GM21447 (cell line): ENCODE measurements at regions not wholly inside any gene's neighbourhood (a gene's known extent, or its start where the extent isn't known, plus 50 kb on each side); places are given as distances from the start of the nearest gene placed in this dataset.
"Not testable (repeated sequence)": the region's sequence is repeated elsewhere in the genome, so short reads cannot be mapped to it uniquely, and the experiment has no call there.

Experiments used
- ATAC-seq: cut with Tn5 transposase; IDR thresholded peaks from one replicate; pipeline ENCODE4 v1.9.1; 2021; ENCODE audit not compliant: unreplicated experiment

GRCh38 chr13:59435024-59435423 lies 728.7 kb downstream of the DIAPH3 start:
- ATAC-seq, result no peak

- ATAC-seq, result no peak
Observed at GRCh38 chr13:59437544-59438301, 726.0 kb downstream of the DIAPH3 start.

GRCh38 chr13:59439776-59440428 lies 723.8 kb downstream of the DIAPH3 start:
- ATAC-seq, result no peak

- ATAC-seq, result not testable (repeated sequence)
Observed at GRCh38 chr13:59441068-59441467, 722.7 kb downstream of the DIAPH3 start.

- ATAC-seq, result no peak
Observed at GRCh38 chr13:59441596-59442280, 722.0 kb downstream of the DIAPH3 start.

GRCh38 chr13:59442461-59442860 lies 721.3 kb downstream of the DIAPH3 start:
- no peak for ATAC-seq

- ATAC-seq, result no peak
Observed at GRCh38 chr13:59442944-59443486, 720.7 kb downstream of the DIAPH3 start.

GRCh38 chr13:59444210-59444857 lies 719.4 kb downstream of the DIAPH3 start:
- ATAC-seq, result no peak

GRCh38 chr13:59445812-59446211 lies 717.9 kb downstream of the DIAPH3 start:
- no peak for ATAC-seq

GRCh38 chr13:59446391-59446790 lies 717.3 kb downstream of the DIAPH3 start:
- no peak for ATAC-seq

GRCh38 chr13:59447031-59447430 lies 716.7 kb downstream of the DIAPH3 start:
- no peak for ATAC-seq

GRCh38 chr13:59447846-59448620 lies 715.7 kb downstream of the DIAPH3 start:
- no peak for ATAC-seq

- no peak for ATAC-seq
Observed at GRCh38 chr13:59449750-59450149, 714.0 kb downstream of the DIAPH3 start.

GRCh38 chr13:59450229-59450628 lies 713.5 kb downstream of the DIAPH3 start:
- ATAC-seq, result no peak

GRCh38 chr13:59451236-59451635 lies 712.5 kb downstream of the DIAPH3 start:
- no peak for ATAC-seq

- no peak for ATAC-seq
Observed at GRCh38 chr13:59452189-59452890, 711.4 kb downstream of the DIAPH3 start.

GRCh38 chr13:59458908-59459579 lies 704.7 kb downstream of the DIAPH3 start:
- no peak for ATAC-seq

GRCh38 chr13:59459972-59460371 lies 703.8 kb downstream of the DIAPH3 start:
- ATAC-seq, result no peak

- ATAC-seq, result no peak
Observed at GRCh38 chr13:59461411-59461810, 702.3 kb downstream of the DIAPH3 start.
